ENCODE measurements at regions not wholly inside any gene's neighbourhood (a gene's known extent, or its start where the extent isn't known, plus 50 kb on each side); places are given as distances from the start of the nearest gene placed in this dataset.

DNA sequence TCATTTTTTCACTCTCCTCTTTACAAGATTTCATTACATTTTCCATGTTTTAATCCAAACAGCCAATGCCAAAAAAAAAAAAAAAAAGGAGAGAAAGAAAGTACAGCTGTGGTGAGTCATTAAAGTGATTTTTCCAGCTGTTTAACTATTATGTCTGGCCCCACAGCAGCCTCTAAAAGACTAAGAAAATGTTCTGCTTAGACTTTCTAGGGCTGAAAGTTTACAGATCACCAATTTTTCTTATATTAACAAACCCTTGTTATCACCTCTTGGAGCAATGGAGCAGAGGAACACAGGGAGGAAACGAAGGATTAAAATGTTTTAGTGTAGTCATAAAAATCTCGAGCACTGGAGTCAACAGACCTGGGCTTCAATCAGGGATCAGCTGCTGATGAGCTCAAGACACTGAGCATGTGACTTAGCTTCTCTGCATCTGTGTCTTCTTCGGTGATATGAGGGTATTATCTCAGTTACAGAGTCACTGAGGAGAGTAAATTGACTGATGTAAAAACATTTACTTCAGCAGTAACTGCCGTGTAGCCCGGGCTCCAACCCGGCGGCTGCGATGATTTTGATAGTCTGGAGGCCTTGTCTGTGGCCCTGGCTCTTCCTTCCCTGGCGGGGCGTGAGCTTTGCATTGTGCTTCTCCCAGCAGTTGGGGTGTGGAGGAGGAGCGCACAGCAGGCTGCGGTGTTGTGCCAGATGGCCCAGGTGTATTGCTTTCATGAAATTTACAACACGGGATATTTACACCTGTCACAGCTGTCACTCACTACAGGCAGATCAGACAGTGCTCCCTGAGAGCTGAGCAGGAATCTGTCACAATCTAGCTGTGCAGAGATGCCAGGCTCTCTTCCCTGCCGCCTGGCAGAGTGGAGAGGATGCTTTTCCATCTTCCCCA lies 298.3 kb upstream of the FZD8 start:
- DNase-seq: peak in 1 of 4 donors; percentile 56
- peak; percentile 54 for ATAC-seq
- H3K27me3 ChIP-seq: no peaks in the 10 kb centered on the region
- no peak overlapping the region for H3K27ac ChIP-seq
- H3K4me1 ChIP-seq: no peaks in the 10 kb centered on the region
- peaks cover 0 to 9% of the 10 kb centered on the region in 2 donors for H3K9me3 ChIP-seq
- TF ChIP-seq, protein P1, sequence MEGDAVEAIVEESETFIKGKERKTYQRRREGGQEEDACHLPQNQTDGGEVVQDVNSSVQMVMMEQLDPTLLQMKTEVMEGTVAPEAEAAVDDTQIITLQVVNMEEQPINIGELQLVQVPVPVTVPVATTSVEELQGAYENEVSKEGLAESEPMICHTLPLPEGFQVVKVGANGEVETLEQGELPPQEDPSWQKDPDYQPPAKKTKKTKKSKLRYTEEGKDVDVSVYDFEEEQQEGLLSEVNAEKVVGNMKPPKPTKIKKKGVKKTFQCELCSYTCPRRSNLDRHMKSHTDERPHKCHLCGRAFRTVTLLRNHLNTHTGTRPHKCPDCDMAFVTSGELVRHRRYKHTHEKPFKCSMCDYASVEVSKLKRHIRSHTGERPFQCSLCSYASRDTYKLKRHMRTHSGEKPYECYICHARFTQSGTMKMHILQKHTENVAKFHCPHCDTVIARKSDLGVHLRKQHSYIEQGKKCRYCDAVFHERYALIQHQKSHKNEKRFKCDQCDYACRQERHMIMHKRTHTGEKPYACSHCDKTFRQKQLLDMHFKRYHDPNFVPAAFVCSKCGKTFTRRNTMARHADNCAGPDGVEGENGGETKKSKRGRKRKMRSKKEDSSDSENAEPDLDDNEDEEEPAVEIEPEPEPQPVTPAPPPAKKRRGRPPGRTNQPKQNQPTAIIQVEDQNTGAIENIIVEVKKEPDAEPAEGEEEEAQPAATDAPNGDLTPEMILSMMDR (IDR thresholded peaks at IDR 0.05): no peak
- intact Hi-C loops (cut with DNase I): no loop called here
- no peaks in the 10 kb centered on the region for H3K36me3 ChIP-seq
- H3K4me3 ChIP-seq: no peak overlapping the region

DNA sequence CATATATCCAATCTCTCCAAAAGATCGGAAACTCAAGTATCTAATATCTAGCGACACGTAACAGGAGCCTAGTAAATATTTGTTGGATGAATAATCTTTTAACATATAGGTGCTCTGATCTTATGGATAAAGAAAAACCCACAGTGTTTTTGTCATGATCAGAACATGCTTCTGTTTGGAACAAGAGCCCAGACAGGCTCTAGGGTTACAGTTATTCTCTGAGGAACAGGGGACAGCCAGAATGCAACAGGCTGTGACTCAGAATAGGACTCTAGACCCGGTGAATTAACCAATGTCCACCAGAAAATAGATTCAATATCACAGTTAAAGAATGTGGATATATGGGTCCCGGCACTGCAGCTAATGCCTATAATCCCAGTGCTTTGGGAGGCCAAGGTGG lies 296.1 kb upstream of the FZD8 start:
- H3K9me3 ChIP-seq: peaks cover 0 to 3% of the 10 kb centered on the region in 2 donors
- H3K4me1 ChIP-seq: no peaks in the 10 kb centered on the region
- intact Hi-C loops (cut with DNase I): no loop called here
- H3K4me3 ChIP-seq: no peak overlapping the region
- no peaks in the 10 kb centered on the region for H3K27me3 ChIP-seq
- TF ChIP-seq, protein P1 (IDR thresholded peaks at IDR 0.05): no peak
- ATAC-seq (no peak), DNase-seq (no peak)
- H3K36me3 ChIP-seq: no peaks in the 10 kb centered on the region
- H3K27ac ChIP-seq: no peak overlapping the region

DNA sequence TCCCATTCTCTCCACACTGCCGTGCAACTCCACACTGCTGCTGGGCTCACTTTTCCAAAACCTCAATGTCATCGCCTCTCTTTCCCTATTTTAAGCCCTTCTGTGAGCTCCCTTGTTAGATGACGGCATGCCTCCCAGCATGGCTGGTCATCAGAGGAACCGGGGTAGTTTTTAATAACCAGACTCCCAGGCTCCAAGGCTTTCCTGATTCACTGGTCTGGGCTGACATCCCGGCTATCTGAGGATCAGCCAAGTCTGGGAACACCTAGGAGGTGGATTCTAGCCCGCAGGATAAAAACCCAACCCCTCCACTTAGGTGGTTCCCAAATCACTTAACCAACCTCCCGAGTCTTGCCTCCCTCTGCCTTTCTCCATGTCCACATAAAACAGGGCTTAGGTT lies 295.4 kb upstream of the FZD8 start:
- H3K9me3 ChIP-seq: peaks cover 0 to 3% of the 10 kb centered on the region in 2 donors
- no peak overlapping the region for H3K4me3 ChIP-seq
- no peak overlapping the region for H3K27ac ChIP-seq
- DNase-seq (no peak), ATAC-seq (no peak)
- intact Hi-C loops (cut with DNase I): no loop called here
- H3K4me1 ChIP-seq: no peaks in the 10 kb centered on the region
- no peaks in the 10 kb centered on the region for H3K27me3 ChIP-seq
- H3K36me3 ChIP-seq: no peaks in the 10 kb centered on the region
- TF ChIP-seq, protein P1 (IDR thresholded peaks at IDR 0.05): no peak

DNA sequence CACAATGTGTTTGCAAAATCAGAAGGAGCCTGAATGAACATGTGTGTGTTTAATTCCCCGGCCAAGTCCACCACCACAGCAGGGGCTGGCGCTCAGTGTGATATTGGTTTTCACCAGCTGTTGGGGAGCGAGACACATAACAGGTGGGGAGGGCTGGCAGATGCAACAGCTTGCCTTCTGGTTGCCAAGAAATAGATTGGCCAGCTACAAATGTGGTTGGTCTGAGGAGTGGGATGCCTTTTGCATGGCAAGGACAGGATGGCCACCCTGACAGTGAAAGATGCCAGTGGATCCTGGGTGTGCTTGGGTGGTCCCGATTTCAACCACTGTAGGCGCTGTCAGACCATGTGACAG lies 292.5 kb upstream of the FZD8 start:
- no peaks in the 10 kb centered on the region for H3K4me1 ChIP-seq
- no peak overlapping the region for H3K27ac ChIP-seq
- H3K4me3 ChIP-seq: no peak overlapping the region
- intact Hi-C loops (cut with DNase I): no loop called here
- TF ChIP-seq, protein P1 (IDR thresholded peaks at IDR 0.05): no peak
- ATAC-seq (no peak), DNase-seq (no peak)
- H3K36me3 ChIP-seq: no peaks in the 10 kb centered on the region
- no peaks in the 10 kb centered on the region for H3K27me3 ChIP-seq
- peaks cover 0 to 3% of the 10 kb centered on the region in 2 donors for H3K9me3 ChIP-seq

DNA sequence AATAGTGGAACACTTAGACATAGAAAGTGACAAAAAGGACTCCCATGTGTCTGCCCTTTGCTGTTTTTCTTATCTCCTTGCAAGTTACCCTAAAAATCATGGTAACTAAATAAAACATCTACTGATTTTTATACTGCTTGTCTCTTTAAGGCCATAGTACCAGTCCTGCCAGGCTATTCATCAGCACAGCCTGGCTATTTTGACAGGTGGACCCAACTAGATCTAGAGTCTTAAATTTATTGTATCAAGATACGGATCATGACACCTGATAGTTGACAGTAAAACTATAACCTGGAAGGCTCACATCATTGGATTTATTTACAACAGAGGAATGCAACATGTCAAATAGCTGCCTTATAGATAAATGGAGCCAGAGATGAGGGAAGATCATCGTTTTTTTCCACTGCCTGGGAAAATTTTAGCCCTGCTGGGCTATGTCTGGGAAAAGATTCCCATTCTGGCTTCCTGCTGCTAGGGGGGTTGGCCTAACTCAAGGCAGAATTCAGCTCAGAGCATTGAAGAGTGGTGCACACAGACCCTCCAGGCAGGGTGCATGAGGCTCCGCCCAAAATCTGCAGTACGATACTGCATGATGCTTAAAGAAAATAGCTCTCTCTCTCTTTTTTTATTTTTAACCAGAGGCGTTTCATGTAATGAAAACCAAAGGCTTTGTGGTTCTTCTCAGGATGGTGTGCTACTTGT lies 292.0 kb upstream of the FZD8 start:
- H3K36me3 ChIP-seq: no peaks in the 10 kb centered on the region
- H3K27ac ChIP-seq: no peak overlapping the region
- ATAC-seq (no peak), DNase-seq (no peak)
- no peak overlapping the region for H3K4me3 ChIP-seq
- TF ChIP-seq, protein P1 (IDR thresholded peaks at IDR 0.05): no peak
- H3K27me3 ChIP-seq: no peaks in the 10 kb centered on the region
- H3K4me1 ChIP-seq: no peaks in the 10 kb centered on the region
- peaks cover 0 to 3% of the 10 kb centered on the region in 2 donors for H3K9me3 ChIP-seq
- intact Hi-C loops (cut with DNase I): no loop called here

All from left lung (tissue), 4 donors.